SK-N-SH (cell line): ENCODE measurements at regions not wholly inside any gene's neighbourhood (a gene's known extent, or its start where the extent isn't known, plus 50 kb on each side); places are given as distances from the start of the nearest gene placed in this dataset.

Source experiments
- CTCF ChIA-PET: fragments of 300-600, 350-600 bp; formaldehyde crosslinking; extraction: SDS; loops from one replicate; lab custom pipeline; 2021; lab: Yijun Ruan, JAX
- POLR2A ChIA-PET: fragments of 350-600 bp; sonication (Branson Sonifier 250); formaldehyde crosslinking; extraction: SDS; loops from one replicate; lab custom pipeline; 2020; ENCODE audit warnings: antibody characterized with exemption, inconsistent platforms; lab: Yijun Ruan, JAX
- DNase-seq: peaks from one replicate; pipeline ENCODE4 v3.0.0; 2012
- H2AFZ ChIP-seq: fragments of 200-600 bp; sonication (generic); 2 replicates; pipeline ENCODE4 v1.8.1; 2016; ENCODE audit warnings: antibody characterized with exemption, mild to moderate bottlenecking, low read depth
- H3F3A ChIP-seq: fragments of 200-600 bp; sonication (generic); replicated peaks from 2 replicates; pipeline ENCODE3; 2016; ENCODE audit warnings: antibody characterized with exemption, mild to moderate bottlenecking; ENCODE audit not compliant: insufficient read depth
- H3K27ac ChIP-seq, 2 experiments: fragments of 200-500 bp in 1 of 2; fragments of 200-600 bp in 1 of 2; sonication (Bioruptor generic) in 1 of 2; sonication (generic), shearing (Covaris generic) in 1 of 2; 2 replicates each; pipeline versions ENCODE4 v1.5.1 to v1.6.1; 2014 to 2016; ENCODE audit warnings: low read depth in 2 of 2, inconsistent platforms in 1 of 2, low read length in 1 of 2, mild to moderate bottlenecking in 1 of 2, mixed read lengths in 1 of 2
- H3K27me3 ChIP-seq: fragments of 200-600 bp; sonication (generic), shearing (Covaris generic); 2 replicates; pipeline ENCODE4 v1.6.1; 2016; ENCODE audit warnings: mixed run types; ENCODE audit not compliant: insufficient read depth
- H3K36me3 ChIP-seq, 2 experiments: fragments of 200-500 bp in 1 of 2; fragments of 200-600 bp in 1 of 2; sonication (Bioruptor generic) in 1 of 2; sonication (generic) in 1 of 2; replicated peaks in 1 of 2; 2 replicates each; pipeline versions ENCODE3 to v1.5.1; 2014 to 2016; ENCODE audit warnings: low read length in 1 of 2, mild to moderate bottlenecking in 1 of 2; ENCODE audit not compliant: insufficient read depth in 2 of 2, control insufficient read depth in 1 of 2
- H3K4me1 ChIP-seq, 2 experiments: fragments of 200-500 bp in 1 of 2; fragments of 200-600 bp in 1 of 2; sonication (Bioruptor generic) in 1 of 2; sonication (generic), shearing (Covaris generic) in 1 of 2; 2 replicates each; pipeline versions ENCODE4 v1.5.1 to v1.6.1; 2014 to 2016; ENCODE audit warnings: low read depth in 1 of 2, low read length in 1 of 2, mixed run types in 1 of 2; ENCODE audit not compliant: insufficient read depth in 2 of 2, control insufficient read depth in 1 of 2
- H3K4me2 ChIP-seq: fragments of 200-600 bp; sonication (generic), shearing (Covaris generic); 2 replicates; pipeline ENCODE4 v1.6.1; 2017; ENCODE audit warnings: mixed run types
- H3K4me3 ChIP-seq, 2 experiments: fragments of 200-500 bp in 1 of 2; fragments of 200-600 bp in 1 of 2; sonication (Bioruptor generic) in 1 of 2; sonication (generic), shearing (Covaris generic) in 1 of 2; 2 replicates each; pipeline versions ENCODE4 v1.5.1 to v1.8.1; 2014 to 2016; ENCODE audit warnings: low read depth in 2 of 2, inconsistent platforms in 1 of 2, low read length in 1 of 2, mild to moderate bottlenecking in 1 of 2, mixed read lengths in 1 of 2, moderate library complexity in 1 of 2
- H3K79me2 ChIP-seq: fragments of 200-600 bp; sonication (generic); 2 replicates; pipeline ENCODE4 v1.8.1; 2017; ENCODE audit warnings: mild to moderate bottlenecking; ENCODE audit not compliant: insufficient read depth
- H3K9ac ChIP-seq: fragments of 200-600 bp; sonication (generic); 2 replicates; pipeline ENCODE4 v1.6.1; 2017; ENCODE audit warnings: mixed run types
- H3K9me2 ChIP-seq: fragments of 200-600 bp; sonication (generic); 2 replicates; pipeline ENCODE4 v1.6.1; 2017; ENCODE audit warnings: mixed run types
- H3K9me3 ChIP-seq: fragments of 200-600 bp; sonication (generic); 2 replicates; pipeline ENCODE4 v1.6.1; 2017; ENCODE audit warnings: mixed run types, mild to moderate bottlenecking, moderate library complexity
- H4K20me1 ChIP-seq: fragments of 200-600 bp; sonication (generic); 2 replicates; pipeline ENCODE4 v1.6.1; 2017; ENCODE audit warnings: mild to moderate bottlenecking, mixed run types; ENCODE audit not compliant: insufficient read depth
- CHD2 ChIP-seq: fragments of 150-350 bp; IDR thresholded peaks from 2 replicates; pipeline ENCODE4 v1.6.1; 2018; ENCODE audit warnings: low read length; ENCODE audit not compliant: partially characterized antibody
- CTCF ChIP-seq: fragments of 200-600 bp; sonication (generic); IDR thresholded peaks from 2 replicates; pipeline ENCODE4 v1.6.1; 2017; ENCODE audit warnings: antibody characterized with exemption, mild to moderate bottlenecking, moderate library complexity
- ELF1 ChIP-seq: IDR thresholded peaks from 2 replicates; pipeline ENCODE4 v1.4.0; 2012
- EP300 ChIP-seq, 2 experiments: IDR thresholded peaks; 2 replicates each; pipeline versions ENCODE4 v1.4.0 to v1.6.1; 2012; ENCODE audit warnings: borderline replicate concordance in 1 of 2, low read depth in 1 of 2, low read length in 1 of 2
- FOSL2 ChIP-seq: IDR thresholded peaks from 2 replicates; pipeline ENCODE4 v1.4.0; 2012; ENCODE audit warnings: low read depth, mild to moderate bottlenecking, moderate library complexity, borderline replicate concordance
- FOXJ3 ChIP-seq: sonication (generic); formaldehyde crosslinking; IDR thresholded peaks from 2 replicates; pipeline ENCODE4 v1.5.1; 2020; ENCODE audit warnings: mild to moderate bottlenecking, missing genetic modification reagents
- FOXM1 ChIP-seq: IDR thresholded peaks from 2 replicates; pipeline ENCODE4 v1.4.0; 2012; ENCODE audit warnings: low read depth, mild to moderate bottlenecking
- GABPA ChIP-seq: IDR thresholded peaks from 2 replicates; pipeline ENCODE4 v1.4.0; 2012; ENCODE audit warnings: low read depth, mild to moderate bottlenecking
- GATA2 ChIP-seq: sonication (generic); formaldehyde crosslinking; IDR thresholded peaks from 2 replicates; pipeline ENCODE4 v1.5.0; 2020; ENCODE audit warnings: mild to moderate bottlenecking, missing genetic modification reagents
- MAX ChIP-seq: IDR thresholded peaks from 2 replicates; pipeline ENCODE4 v1.4.0; 2012; ENCODE audit warnings: low read depth
- NFIC ChIP-seq: IDR thresholded peaks from 2 replicates; pipeline ENCODE4 v1.4.0; 2012; ENCODE audit warnings: borderline replicate concordance
- RAD21 ChIP-seq: IDR thresholded peaks from 2 replicates; pipeline ENCODE4 v1.6.1; 2012; ENCODE audit warnings: mild to moderate bottlenecking, low read length
- RCOR1 ChIP-seq: fragments of 150-350 bp; IDR thresholded peaks from 2 replicates; pipeline ENCODE4 v1.6.1; 2017; ENCODE audit warnings: antibody characterized with exemption, low read length
- REST ChIP-seq: IDR thresholded peaks from 2 replicates; pipeline ENCODE4 v1.6.1; 2012; ENCODE audit warnings: mild to moderate bottlenecking, low read depth, low read length, moderate library complexity
- TCF12 ChIP-seq: IDR thresholded peaks from 2 replicates; pipeline ENCODE4 v1.4.0; 2012
- YY1 ChIP-seq: IDR thresholded peaks from 2 replicates; pipeline ENCODE4 v1.4.0; 2012; ENCODE audit warnings: low read depth, mild to moderate bottlenecking
- WGBS: methylation state at CpG from one replicate; pipeline ENCODE4 v1.1.6; 2017; ENCODE audit warnings: low lambda C conversion rate; 5-methylcytosine and 5-hydroxymethylcytosine counted together
- TF ChIP-seq, protein P1 (sequence below): fragments of 150-350 bp; IDR thresholded peaks from 2 replicates; pipeline ENCODE4 v1.6.1; 2016; ENCODE audit warnings: mild to moderate bottlenecking, low read depth, low read length

DNA sequence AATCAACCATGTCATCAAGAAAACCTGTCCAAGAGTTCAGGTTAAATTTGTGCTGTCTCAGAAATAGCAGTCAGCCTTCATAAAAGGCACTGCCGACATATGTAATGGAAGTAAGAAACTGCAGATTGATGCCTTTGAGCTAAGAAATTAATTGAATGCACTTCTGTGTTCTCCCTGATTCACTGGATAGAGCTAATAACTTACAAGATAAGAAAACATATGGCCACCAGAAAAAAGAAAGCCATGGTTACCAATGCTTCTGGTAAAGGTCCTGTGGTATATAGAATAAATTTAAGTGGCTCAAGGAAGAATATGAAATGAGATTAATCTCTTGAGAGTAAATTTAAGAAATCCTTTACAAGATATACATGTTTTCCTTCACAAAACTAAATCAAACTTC, 242.5 kb upstream of the UFL1 start:
- CTCF ChIA-PET, result interaction anchor here (1.4 kb wide), 1 partner anchor 12 kb away, joined by 3 read pairs; no protein-coding TSS in a partner anchor
- WGBS, result 0% methylated on average over 1 of the region's 1 CpG
- H3K9me3 ChIP-seq, result no peaks in the 10 kb centered on the region
- H3K79me2 ChIP-seq, result no peaks in the 10 kb centered on the region
- no peaks in the 10 kb centered on the region for H3K36me3 ChIP-seq
- no peak overlapping the region for H3K9ac ChIP-seq
- H2AFZ ChIP-seq, result no peak overlapping the region
- no peaks in the 10 kb centered on the region for H3K9me2 ChIP-seq
- peak; percentile 97 for TF ChIP-seq RCOR1
- TF ChIP-seq REST, result no peak
- no peak for TF ChIP-seq FOSL2
- TF ChIP-seq CHD2, result peak; percentile 74
- no peak for TF ChIP-seq ELF1
- TF ChIP-seq EP300 (IDR thresholded peaks at IDR 0.05; ENCODE audit: borderline replicate concordance in 1 of 2, low read depth in 1 of 2, low read length in 1 of 2), result peak in 1 of 2 experiments; percentile 92; a peak in 2 of 4 replicates
- no peak for TF ChIP-seq NFIC
- TF ChIP-seq RAD21, result peak; percentile 15; the same call in 1 of the 2 replicates
- TF ChIP-seq GATA2 (CRISPR knock-in tag), result peak; percentile 82
- TF ChIP-seq YY1, result no peak
- TF ChIP-seq TCF12, result peak; percentile 42; the same call in 1 of the 2 replicates
- no peak for TF ChIP-seq CTCF
- TF ChIP-seq, all 33 proteins: peak for 6
- Histone ChIP-seq H3K4me1 (peaks cover 0 to 4% of the 10 kb centered on the region in 2 experiments; a peak in 2 of 4 replicates), H4K20me1 (no peaks in the 10 kb centered on the region), H3K27ac (no peak overlapping the region; a peak in 1 of 4 replicates), H3K4me2 (no peak overlapping the region), H3K27me3 (no peaks in the 10 kb centered on the region), H3K4me3 (no peak overlapping the region), H3F3A (no peaks in the 10 kb centered on the region)
- POLR2A ChIA-PET, result no interaction called here
- peak; percentile 15 for DNase-seq

DNA sequence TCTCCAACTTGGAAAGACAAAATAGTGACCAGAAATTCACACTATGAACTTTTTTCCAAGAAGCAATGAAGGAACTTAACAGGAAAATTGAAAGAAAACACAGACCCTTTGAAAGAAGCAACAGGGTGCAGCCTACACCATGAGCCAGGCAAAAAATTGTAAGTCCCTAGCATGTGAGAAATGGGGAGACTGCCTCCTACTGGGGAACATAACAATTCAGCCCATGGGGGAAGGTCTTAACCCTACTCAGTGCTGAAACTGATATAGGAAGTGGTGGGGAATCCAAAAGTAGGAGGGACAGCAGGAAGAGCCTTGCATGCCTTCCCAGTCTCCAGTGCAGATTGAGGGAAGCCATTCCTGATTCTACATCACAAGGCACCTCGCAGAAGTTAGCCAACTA, 235.1 kb upstream of the UFL1 start:
- CTCF ChIA-PET, result no interaction called here
- 17% methylated on average over 1 of the region's 1 CpG for WGBS
- TF ChIP-seq FOXM1, result no peak
- TF ChIP-seq GABPA, result no peak
- no peak for TF ChIP-seq TCF12
- TF ChIP-seq, protein P1, sequence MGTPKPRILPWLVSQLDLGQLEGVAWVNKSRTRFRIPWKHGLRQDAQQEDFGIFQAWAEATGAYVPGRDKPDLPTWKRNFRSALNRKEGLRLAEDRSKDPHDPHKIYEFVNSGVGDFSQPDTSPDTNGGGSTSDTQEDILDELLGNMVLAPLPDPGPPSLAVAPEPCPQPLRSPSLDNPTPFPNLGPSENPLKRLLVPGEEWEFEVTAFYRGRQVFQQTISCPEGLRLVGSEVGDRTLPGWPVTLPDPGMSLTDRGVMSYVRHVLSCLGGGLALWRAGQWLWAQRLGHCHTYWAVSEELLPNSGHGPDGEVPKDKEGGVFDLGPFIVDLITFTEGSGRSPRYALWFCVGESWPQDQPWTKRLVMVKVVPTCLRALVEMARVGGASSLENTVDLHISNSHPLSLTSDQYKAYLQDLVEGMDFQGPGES, result no peak
- TF ChIP-seq REST, result no peak
- TF ChIP-seq FOXJ3 (CRISPR knock-in tag), result no peak
- no peak for TF ChIP-seq MAX
- no peaks in the 10 kb centered on the region for H3K36me3 ChIP-seq
- H3K4me3 ChIP-seq, result no peak overlapping the region
- no peak for DNase-seq
- no peaks in the 10 kb centered on the region for H3F3A ChIP-seq
- H3K27ac ChIP-seq, result no peak overlapping the region
- H3K9me2 ChIP-seq, result no peaks in the 10 kb centered on the region
- H3K9me3 ChIP-seq, result no peaks in the 10 kb centered on the region
- POLR2A ChIA-PET, result no interaction called here
- H3K27me3 ChIP-seq, result no peaks in the 10 kb centered on the region
- H4K20me1 ChIP-seq, result no peaks in the 10 kb centered on the region
- H2AFZ ChIP-seq, result no peak overlapping the region
- no peak overlapping the region for H3K4me2 ChIP-seq
- no peaks in the 10 kb centered on the region for H3K4me1 ChIP-seq
- H3K79me2 ChIP-seq, result no peaks in the 10 kb centered on the region
- no peak overlapping the region for H3K9ac ChIP-seq
